GM21717 (cell line): ENCODE measurements at regions not wholly inside any gene's neighbourhood (a gene's known extent, or its start where the extent isn't known, plus 50 kb on each side); places are given as distances from the start of the nearest gene placed in this dataset.
A peak's percentile ranks its signal among the peaks of the same experiment; 100 is the strongest.

Source experiments
- ATAC-seq: cut with Tn5 transposase; IDR thresholded peaks from one replicate; pipeline ENCODE4 v1.9.1; 2021; ENCODE audit warnings: mild to moderate bottlenecking, moderate library complexity; ENCODE audit not compliant: unreplicated experiment

- ATAC-seq = no peak
These were observed 103.4 kb upstream of the RPS23 start for GRCh38 chr5:82381591-82381990.

GRCh38 chr5:82376307-82376706, 98.2 kb upstream of the RPS23 start:
- ATAC-seq = no peak

GRCh38 chr5:82375488-82376244, 97.5 kb upstream of the RPS23 start:
- no peak for ATAC-seq

GRCh38 chr5:82374637-82375036, 96.5 kb upstream of the RPS23 start:
- no peak for ATAC-seq

GRCh38 chr5:82367930-82368329, 89.8 kb upstream of the RPS23 start:
- no peak for ATAC-seq

GRCh38 chr5:82365744-82366228, 87.6 kb upstream of the RPS23 start:
- peak; percentile 45 for ATAC-seq

- no peak for ATAC-seq
These were observed 86.9 kb upstream of the RPS23 start for GRCh38 chr5:82365026-82365425.

- ATAC-seq = no peak
These were observed 86.3 kb upstream of the RPS23 start for GRCh38 chr5:82364497-82364896.

- no peak for ATAC-seq
These were observed 85.4 kb upstream of the RPS23 start for GRCh38 chr5:82363524-82363923.

GRCh38 chr5:82362636-82363035, 84.5 kb upstream of the RPS23 start:
- no peak for ATAC-seq

GRCh38 chr5:82360022-82360421, 81.9 kb upstream of the RPS23 start:
- ATAC-seq = no peak

GRCh38 chr5:82359272-82359671, 81.1 kb upstream of the RPS23 start:
- ATAC-seq = no peak

- no peak for ATAC-seq
These were observed 80.3 kb upstream of the RPS23 start for GRCh38 chr5:82358457-82358856.

- peak; percentile 59 for ATAC-seq
These were observed 78.9 kb upstream of the RPS23 start for GRCh38 chr5:82356808-82357671.

GRCh38 chr5:82356021-82356420, 77.9 kb upstream of the RPS23 start:
- ATAC-seq = no peak

- ATAC-seq = no peak
These were observed 77.3 kb upstream of the RPS23 start for GRCh38 chr5:82355496-82355895.

GRCh38 chr5:82355053-82355452, 76.9 kb upstream of the RPS23 start:
- no peak for ATAC-seq

GRCh38 chr5:82354543-82354942, 76.4 kb upstream of the RPS23 start:
- no peak for ATAC-seq

GRCh38 chr5:82353522-82353921, 75.4 kb upstream of the RPS23 start:
- ATAC-seq = no peak

GRCh38 chr5:82352146-82352791, 74.1 kb upstream of the RPS23 start:
- ATAC-seq = no peak

- ATAC-seq = peak; percentile 83
These were observed 73.6 kb upstream of the RPS23 start for GRCh38 chr5:82351754-82352145.

GRCh38 chr5:82351297-82351696, 73.1 kb upstream of the RPS23 start:
- no peak for ATAC-seq
